DOHH2 (cell line): ENCODE measurements at regions not wholly inside any gene's neighbourhood (a gene's known extent, or its start where the extent isn't known, plus 50 kb on each side); places are given as distances from the start of the nearest gene placed in this dataset.

Source experiments
- H3F3A ChIP-seq: fragments of 200-600 bp; sonication (generic), shearing (Covaris generic); 2 replicates; pipeline ENCODE4 v1.6.0; 2016; ENCODE audit warnings: antibody characterized with exemption, mild to moderate bottlenecking; ENCODE audit not compliant: control insufficient read depth, insufficient read depth
- H3K27ac ChIP-seq: fragments of 200-600 bp; sonication (generic); 2 replicates; pipeline ENCODE4 v1.5.1; 2014; ENCODE audit warnings: low read depth, mild to moderate bottlenecking, low read length, moderate library complexity
- H3K27me3 ChIP-seq: fragments of 200-600 bp; sonication (generic); 2 replicates; pipeline ENCODE4 v1.6.1; 2014; ENCODE audit warnings: mild to moderate bottlenecking, low read length, mixed read lengths; ENCODE audit not compliant: control insufficient read depth
- H3K36me3 ChIP-seq: fragments of 200-600 bp; sonication (generic); 2 replicates; pipeline ENCODE4 v1.6.1; 2014; ENCODE audit warnings: mild to moderate bottlenecking, low read length, moderate library complexity, mixed read lengths; ENCODE audit not compliant: control insufficient read depth
- H3K4me1 ChIP-seq: fragments of 200-600 bp; sonication (generic); 2 replicates; pipeline ENCODE4 v1.6.1; 2014; ENCODE audit warnings: mild to moderate bottlenecking, low read length, mixed read lengths; ENCODE audit not compliant: control insufficient read depth
- H3K4me2 ChIP-seq: fragments of 200-600 bp; sonication (generic); 2 replicates; pipeline ENCODE4 v1.6.0; 2014; ENCODE audit warnings: mild to moderate bottlenecking, low read length, moderate library complexity
- H3K4me3 ChIP-seq: fragments of 200-600 bp; sonication (generic); 2 replicates; pipeline ENCODE4 v1.5.1; 2014; ENCODE audit warnings: mild to moderate bottlenecking, low read length, mixed read lengths
- H3K79me2 ChIP-seq: fragments of 200-600 bp; sonication (generic); 2 replicates; pipeline ENCODE4 v1.6.1; 2014; ENCODE audit warnings: mild to moderate bottlenecking, low read length, mixed read lengths; ENCODE audit not compliant: control insufficient read depth
- H3K9me2 ChIP-seq: fragments of 200-600 bp; sonication (generic); replicated peaks from 2 replicates; pipeline ENCODE4 v1.6.1; 2014; ENCODE audit warnings: mild to moderate bottlenecking, low read length, mixed read lengths; ENCODE audit not compliant: control insufficient read depth
- H3K9me3 ChIP-seq: fragments of 200-600 bp; sonication (generic); 2 replicates; pipeline ENCODE4 v1.6.1; 2014; ENCODE audit warnings: antibody characterized with exemption, low read length, mixed read lengths; ENCODE audit not compliant: control insufficient read depth, insufficient read depth
- H4K20me1 ChIP-seq: fragments of 200-600 bp; sonication (generic); 2 replicates; pipeline ENCODE4 v1.6.0; 2014; ENCODE audit warnings: low read depth, mild to moderate bottlenecking, antibody characterized with exemption, low read length, moderate library complexity; ENCODE audit not compliant: control insufficient read depth, insufficient read depth
- EZH2phosphoT487 ChIP-seq: fragments of 200-600 bp; sonication (generic); IDR thresholded peaks from 2 replicates; pipeline ENCODE4 v1.6.1; 2017; ENCODE audit warnings: borderline replicate concordance, mild to moderate bottlenecking, antibody characterized with exemption, low read length, moderate library complexity, mixed read lengths
- TF ChIP-seq, protein P1 (sequence below): fragments of 200-600 bp; sonication (generic); IDR thresholded peaks from one replicate; pipeline ENCODE4 v1.5.1; 2014; ENCODE audit warnings: antibody characterized with exemption, mild to moderate bottlenecking, low read depth, low read length; ENCODE audit not compliant: poor library complexity, severe bottlenecking

DNA sequence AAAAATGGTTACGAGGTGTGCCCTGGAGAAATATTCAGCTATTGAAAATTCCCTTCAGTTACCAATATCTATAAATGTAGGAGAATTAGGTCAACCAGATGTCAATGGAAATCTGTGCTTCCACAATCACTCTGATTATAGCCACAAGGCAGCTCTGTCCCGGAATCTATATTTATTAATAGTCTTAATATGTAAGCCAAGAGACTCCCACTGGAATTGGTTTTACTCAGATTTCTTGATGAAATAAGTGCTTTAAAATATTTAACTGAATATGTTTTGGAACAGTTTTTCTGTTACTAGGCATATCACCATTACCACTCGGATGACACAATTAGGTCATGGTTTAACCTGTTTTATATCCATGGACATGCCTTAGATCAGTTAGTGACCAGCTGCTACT lies 169.6 kb downstream of the POM121L12 start:
- Histone ChIP-seq H3F3A (no peaks in the 10 kb centered on the region), H3K27me3 (no peaks in the 10 kb centered on the region), H3K79me2 (no peaks in the 10 kb centered on the region), H3K4me2 (no peak overlapping the region), H3K4me1 (no peaks in the 10 kb centered on the region), H3K36me3 (no peaks in the 10 kb centered on the region), H3K9me3 (no peaks in the 10 kb centered on the region), H3K9me2 (no peaks in the 10 kb centered on the region), H3K4me3 (no peak overlapping the region), H3K27ac (no peak overlapping the region), H4K20me1 (no peaks in the 10 kb centered on the region)
- TF ChIP-seq, protein P1, sequence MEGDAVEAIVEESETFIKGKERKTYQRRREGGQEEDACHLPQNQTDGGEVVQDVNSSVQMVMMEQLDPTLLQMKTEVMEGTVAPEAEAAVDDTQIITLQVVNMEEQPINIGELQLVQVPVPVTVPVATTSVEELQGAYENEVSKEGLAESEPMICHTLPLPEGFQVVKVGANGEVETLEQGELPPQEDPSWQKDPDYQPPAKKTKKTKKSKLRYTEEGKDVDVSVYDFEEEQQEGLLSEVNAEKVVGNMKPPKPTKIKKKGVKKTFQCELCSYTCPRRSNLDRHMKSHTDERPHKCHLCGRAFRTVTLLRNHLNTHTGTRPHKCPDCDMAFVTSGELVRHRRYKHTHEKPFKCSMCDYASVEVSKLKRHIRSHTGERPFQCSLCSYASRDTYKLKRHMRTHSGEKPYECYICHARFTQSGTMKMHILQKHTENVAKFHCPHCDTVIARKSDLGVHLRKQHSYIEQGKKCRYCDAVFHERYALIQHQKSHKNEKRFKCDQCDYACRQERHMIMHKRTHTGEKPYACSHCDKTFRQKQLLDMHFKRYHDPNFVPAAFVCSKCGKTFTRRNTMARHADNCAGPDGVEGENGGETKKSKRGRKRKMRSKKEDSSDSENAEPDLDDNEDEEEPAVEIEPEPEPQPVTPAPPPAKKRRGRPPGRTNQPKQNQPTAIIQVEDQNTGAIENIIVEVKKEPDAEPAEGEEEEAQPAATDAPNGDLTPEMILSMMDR: no peak
- TF ChIP-seq EZH2phosphoT487: no peak

DNA sequence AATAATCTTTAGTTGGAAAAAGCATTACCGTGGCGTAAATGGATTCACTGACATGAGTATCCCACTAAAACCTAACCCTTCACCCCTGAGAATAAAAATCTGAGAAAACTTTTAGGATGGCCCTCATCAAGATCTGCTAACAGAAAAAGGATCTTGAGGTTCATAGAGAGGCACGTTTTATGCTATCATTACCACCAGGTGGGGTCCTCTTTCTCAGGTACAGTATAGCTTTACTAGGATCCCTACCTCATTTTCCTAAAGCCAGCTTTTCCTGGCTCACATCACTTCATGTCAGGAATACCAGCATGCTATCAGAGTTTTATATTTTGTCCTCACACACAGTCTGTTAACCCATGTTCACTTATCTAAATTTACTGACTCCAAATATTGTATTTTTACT lies 173.7 kb downstream of the POM121L12 start:
- Histone ChIP-seq H3K36me3 (no peaks in the 10 kb centered on the region), H3K9me3 (peaks cover 5% of the 10 kb centered on the region; the same call in 1 of the 2 replicates), H4K20me1 (no peaks in the 10 kb centered on the region), H3F3A (no peaks in the 10 kb centered on the region), H3K27ac (no peak overlapping the region), H3K27me3 (no peaks in the 10 kb centered on the region), H3K4me3 (no peak overlapping the region), H3K79me2 (no peaks in the 10 kb centered on the region), H3K9me2 (no peaks in the 10 kb centered on the region), H3K4me1 (no peaks in the 10 kb centered on the region), H3K4me2 (no peak overlapping the region)
- TF ChIP-seq, protein P1: no peak
- TF ChIP-seq EZH2phosphoT487: no peak

DNA sequence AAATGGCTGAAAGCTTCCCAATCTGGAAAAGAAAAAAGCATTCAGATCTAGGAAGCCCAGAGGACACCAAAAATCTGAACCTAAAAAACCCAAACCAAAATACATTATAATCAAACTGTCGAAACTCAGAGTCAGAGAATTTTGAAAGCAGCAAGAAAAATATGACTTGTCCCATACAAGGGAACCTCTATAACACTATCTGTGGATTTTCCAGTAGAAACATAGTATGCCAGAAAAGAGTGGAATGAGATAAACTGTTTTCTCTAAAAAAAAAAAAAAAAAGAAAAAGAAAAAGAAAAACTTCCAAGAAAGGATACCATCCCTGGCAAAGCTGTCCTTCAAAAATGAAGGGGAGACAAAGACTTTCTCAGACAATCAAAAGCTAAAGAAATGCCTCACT lies 179.0 kb downstream of the POM121L12 start:
- TF ChIP-seq EZH2phosphoT487: no peak
- TF ChIP-seq, protein P1: no peak
- Histone ChIP-seq H4K20me1 (no peaks in the 10 kb centered on the region), H3K9me3 (peaks cover 30% of the 10 kb centered on the region; the same call in 1 of the 2 replicates), H3K27me3 (no peaks in the 10 kb centered on the region), H3K4me2 (no peak overlapping the region), H3K4me3 (no peak overlapping the region), H3K4me1 (no peaks in the 10 kb centered on the region), H3K36me3 (no peaks in the 10 kb centered on the region), H3K9me2 (no peaks in the 10 kb centered on the region), H3K79me2 (no peaks in the 10 kb centered on the region), H3F3A (no peaks in the 10 kb centered on the region), H3K27ac (no peak overlapping the region)
